IPS-NIHi7 (cell line): ENCODE measurements at regions not wholly inside any gene's neighbourhood (a gene's known extent, or its start where the extent isn't known, plus 50 kb on each side); places are given as distances from the start of the nearest gene placed in this dataset.
"Not testable (repeated sequence)": the region's sequence is repeated elsewhere in the genome, so short reads cannot be mapped to it uniquely, and the experiment has no call there.

Source experiments
- DNase-seq: peaks from one replicate; pipeline ENCODE4 v3.0.0; 2012; ENCODE audit warnings: mixed read lengths; ENCODE audit errors: extremely low spot score

- DNase-seq: no peak
Measured at GRCh38 chr17:31748881-31749280, 110.2 kb downstream of the COPRS start.

- DNase-seq: no peak
Measured at GRCh38 chr17:31746884-31747495, 112.1 kb downstream of the COPRS start.

DNA sequence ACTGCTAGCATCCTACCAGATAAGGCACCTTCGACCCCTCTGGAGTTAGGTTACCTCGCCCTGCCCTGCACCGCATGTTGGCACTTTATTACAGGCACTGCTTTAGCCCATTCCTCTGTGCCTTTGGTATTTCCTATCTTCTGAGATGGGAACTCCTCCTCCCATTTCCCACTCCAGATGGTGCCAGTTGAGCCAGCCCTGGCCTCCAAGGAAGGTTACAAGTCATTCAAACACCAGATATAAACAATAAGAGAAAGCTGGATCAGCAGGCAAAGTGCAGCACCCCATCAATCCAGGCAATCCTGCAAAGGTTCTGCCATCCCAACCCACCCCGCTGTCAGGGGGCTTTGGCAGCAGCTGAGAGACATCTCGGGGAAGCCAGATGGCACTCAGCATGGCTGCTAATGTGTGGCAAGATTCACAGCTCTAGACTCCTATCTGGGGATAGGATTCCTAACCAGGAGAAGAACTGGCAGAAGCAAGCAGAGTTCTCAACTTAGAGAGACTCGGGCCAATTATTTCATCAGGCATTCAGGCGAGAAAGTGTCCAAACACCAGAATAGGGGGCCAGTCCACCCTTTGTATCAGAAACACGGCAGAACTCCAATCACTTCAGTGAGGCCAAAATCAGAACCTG is 113.0 kb downstream of the COPRS start:
- no peak for DNase-seq

- no peak for DNase-seq
Measured at GRCh38 chr17:31744511-31744951, 114.5 kb downstream of the COPRS start.

DNA sequence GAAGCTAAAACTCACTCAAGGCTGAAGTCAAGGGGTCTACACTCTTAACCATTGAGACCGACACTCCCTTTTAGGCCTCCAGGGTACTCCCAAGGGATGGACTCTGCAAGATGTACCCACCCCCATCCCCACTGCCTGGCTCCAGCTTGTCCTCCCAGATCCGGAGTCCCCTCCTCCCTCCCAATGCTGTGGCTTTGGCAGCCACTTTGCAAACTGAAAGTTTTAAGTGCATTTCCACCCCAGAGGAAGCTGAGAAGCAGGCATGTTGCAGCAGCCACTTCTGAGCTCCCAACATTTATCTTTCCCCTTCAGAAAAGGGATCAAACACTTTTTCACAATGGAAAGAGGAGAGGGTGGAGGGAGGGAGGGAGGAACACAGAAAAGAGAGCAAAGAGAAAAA is 115.2 kb downstream of the COPRS start:
- peak; percentile 37 for DNase-seq

- no peak for DNase-seq
Measured at GRCh38 chr17:31741371-31741770, 117.7 kb downstream of the COPRS start.

- DNase-seq: no peak
Measured at GRCh38 chr17:31740611-31741082, 118.4 kb downstream of the COPRS start.

GRCh38 chr17:31738996-31739699 is 119.9 kb downstream of the COPRS start:
- no peak for DNase-seq

DNA sequence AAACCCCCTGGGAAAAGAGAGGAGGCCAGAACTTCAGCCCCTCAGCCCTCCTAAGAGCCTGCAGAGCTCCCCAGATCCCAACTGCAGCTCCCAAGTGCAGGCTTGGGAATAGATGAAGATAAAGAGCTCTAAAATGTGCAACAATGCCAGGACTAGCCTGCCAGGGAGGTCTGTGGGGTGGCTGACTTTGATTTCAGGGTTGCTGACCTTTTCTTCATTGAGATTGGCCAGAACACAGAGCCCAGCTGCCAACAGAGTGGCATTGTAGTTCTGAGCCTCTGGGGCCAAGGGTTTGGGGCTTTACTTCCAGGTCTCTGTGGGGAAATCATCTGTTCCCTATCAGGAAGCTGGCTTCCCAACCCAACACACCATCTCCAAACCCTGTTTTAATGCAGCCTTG is 120.6 kb downstream of the COPRS start:
- no peak for DNase-seq

GRCh38 chr17:31738067-31738466 is 121.0 kb downstream of the COPRS start:
- DNase-seq: no peak

DNA sequence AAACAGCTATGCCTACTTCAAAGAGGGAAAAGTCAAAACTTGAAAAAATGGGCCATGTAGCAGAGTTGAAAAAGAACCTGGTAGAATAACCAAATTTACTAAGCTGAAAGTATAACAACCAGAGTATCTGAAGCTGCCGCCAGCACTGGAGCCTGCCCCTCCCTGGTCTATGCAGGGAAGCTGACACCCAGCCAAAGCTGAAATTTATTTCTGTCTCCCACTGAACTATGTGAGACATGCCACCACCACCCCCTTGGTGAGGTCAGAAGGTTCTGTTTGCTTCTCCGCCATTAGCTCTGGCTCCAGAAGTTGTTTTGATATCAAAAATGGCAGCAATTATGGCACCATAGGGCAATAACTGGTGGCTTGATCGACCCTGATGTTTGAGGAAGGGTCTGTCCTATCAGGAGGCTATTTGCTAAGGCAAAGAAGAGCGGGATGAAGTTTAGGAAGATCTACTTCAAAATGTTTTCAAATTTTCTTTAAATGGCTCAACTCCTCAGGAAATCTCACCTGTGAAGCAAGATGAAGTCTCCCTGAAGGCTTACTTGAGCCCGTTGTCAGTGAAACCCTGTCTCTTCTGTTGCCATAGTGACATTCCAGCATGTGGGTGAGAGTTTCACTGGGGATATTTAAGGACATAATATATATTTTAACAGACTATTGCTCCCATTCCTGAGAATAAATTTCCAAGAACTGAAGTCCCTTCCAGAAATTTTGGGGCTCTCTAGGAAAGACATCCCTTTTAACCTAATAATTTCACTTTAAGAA is 122.0 kb downstream of the COPRS start:
- no peak for DNase-seq

DNA sequence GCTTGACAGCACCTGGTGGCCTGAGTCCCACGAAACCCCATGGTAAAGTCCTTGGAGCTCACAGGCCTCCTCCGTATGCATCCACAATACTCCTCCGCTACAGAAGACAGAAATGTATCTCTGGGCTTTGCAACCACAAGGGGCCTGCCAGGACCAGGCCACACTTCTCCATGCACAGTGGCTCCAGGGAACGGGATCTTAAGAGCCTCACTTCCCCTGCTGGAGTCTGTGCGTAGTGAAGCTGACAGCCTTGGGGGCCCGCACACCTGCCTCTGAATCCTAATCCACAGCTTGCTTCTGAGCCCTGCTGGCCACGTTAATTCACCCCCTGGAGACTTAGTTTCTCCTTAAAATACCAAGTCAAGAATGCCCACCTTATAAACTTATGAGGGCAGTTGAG is 125.7 kb downstream of the COPRS start:
- no peak for DNase-seq

DNA sequence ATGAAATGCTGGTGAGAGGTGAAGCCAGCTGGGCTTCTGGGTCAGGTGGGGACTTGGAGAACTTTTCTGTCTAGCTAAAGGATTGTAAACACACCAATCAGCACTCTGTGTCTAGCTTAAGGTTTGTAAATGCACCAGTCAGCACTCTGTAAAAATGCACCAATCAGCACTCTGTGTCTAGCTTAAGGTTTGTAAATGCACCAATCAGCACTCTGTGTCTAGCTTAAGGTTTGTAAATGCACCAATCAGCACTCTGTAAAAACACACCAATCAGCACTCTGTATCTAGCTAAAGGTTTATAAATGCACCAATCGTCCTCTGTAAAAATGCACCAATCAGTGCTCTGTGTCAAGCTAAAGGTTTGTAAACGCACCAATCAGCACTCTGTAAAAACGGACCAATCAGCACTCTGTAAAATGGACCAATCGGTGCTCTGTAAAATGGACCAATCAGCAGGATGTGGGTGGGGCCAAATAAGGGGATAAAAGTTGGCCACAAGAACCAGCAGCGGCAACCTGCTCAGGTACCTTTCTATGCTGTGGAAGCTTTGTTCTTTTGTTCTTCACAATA is 127.4 kb downstream of the COPRS start:
- not testable (repeated sequence) for DNase-seq

- no peak for DNase-seq
Measured at GRCh38 chr17:31731118-31731517, 127.9 kb downstream of the COPRS start.

DNA sequence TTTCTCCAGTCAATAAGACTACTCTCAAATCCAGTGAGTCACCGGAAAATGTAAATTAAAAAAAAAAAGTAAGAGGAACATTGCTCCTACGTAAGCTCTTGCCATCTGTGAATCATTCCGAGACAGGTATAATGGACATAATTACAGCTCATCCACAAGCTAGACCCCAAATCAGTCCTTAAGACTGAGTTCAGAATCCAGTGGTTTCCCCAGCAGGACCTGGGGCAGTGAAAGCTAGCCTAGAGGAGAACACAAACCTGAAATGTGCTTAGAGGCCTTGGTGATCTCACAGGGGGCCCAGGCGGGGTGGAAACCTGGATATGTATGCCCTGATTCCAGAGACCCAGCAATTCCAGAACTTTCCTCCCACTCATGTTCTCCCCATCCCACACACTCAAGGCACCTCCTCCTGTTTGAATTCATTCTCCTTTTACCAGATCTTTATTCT is 132.0 kb downstream of the COPRS start:
- DNase-seq: no peak

- DNase-seq: no peak
Measured at GRCh38 chr17:31724619-31725018, 134.4 kb downstream of the COPRS start.

- no peak for DNase-seq
Measured at GRCh38 chr17:31724026-31724425, 135.0 kb downstream of the COPRS start.

- DNase-seq: no peak
Measured at GRCh38 chr17:31722251-31723056, 136.6 kb downstream of the COPRS start.

GRCh38 chr17:31721291-31722025 is 137.6 kb downstream of the COPRS start:
- no peak for DNase-seq

DNA sequence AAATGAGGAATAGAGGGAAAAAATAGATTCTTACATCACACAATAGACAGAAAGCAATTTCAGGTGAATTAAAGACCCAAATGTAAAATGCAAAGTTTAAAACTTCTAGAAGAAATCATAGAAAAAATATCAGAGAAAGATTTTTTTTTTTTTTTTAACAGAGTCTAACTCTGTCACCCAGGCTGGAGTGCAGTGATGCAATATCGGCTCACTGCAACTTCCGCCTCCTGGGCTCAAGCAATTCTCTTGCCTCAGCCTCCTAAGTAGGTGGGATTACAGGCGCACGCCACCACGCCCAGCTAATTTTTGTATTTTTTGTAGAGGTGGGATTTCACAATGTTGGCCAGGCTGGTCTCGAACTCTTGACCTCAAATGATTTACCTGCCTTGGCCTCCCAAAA is 141.8 kb downstream of the COPRS start:
- DNase-seq: not testable (repeated sequence)
